NCI-H1105 treated with DMSO at 0.1 percent for 48 hours (cell line): ENCODE measurements at regions not wholly inside any gene's neighbourhood (a gene's known extent, or its start where the extent isn't known, plus 50 kb on each side); places are given as distances from the start of the nearest gene placed in this dataset.
A peak's percentile ranks its signal among the peaks of the same experiment; 100 is the strongest.

Experiments
- DNase-seq: peaks from one replicate; lab custom pipeline; 2025; lab: John Stamatoyannopoulos, UW

GRCh38 chr4:20403846-20404245, 152.1 kb downstream of the SLIT2 start:
- no peak for DNase-seq

- DNase-seq = no peak
These were observed 156.9 kb downstream of the SLIT2 start for GRCh38 chr4:20408611-20409010.

GRCh38 chr4:20412072-20412471, 160.4 kb downstream of the SLIT2 start:
- no peak for DNase-seq

GRCh38 chr4:20416800-20417199, 165.1 kb downstream of the SLIT2 start:
- no peak for DNase-seq

- DNase-seq = peak; percentile 27
These were observed 167.3 kb downstream of the SLIT2 start for GRCh38 chr4:20418861-20419451.

GRCh38 chr4:20420916-20421602, 169.4 kb downstream of the SLIT2 start:
- DNase-seq = no peak

- DNase-seq = no peak
These were observed 169.9 kb downstream of the SLIT2 start for GRCh38 chr4:20421603-20421985.

- DNase-seq = peak; percentile 63
These were observed 170.7 kb downstream of the SLIT2 start for GRCh38 chr4:20422398-20422797.

GRCh38 chr4:20423420-20423819, 171.7 kb downstream of the SLIT2 start:
- DNase-seq = no peak

- DNase-seq = no peak
These were observed 174.3 kb downstream of the SLIT2 start for GRCh38 chr4:20426028-20426427.

GRCh38 chr4:20428436-20429160, 176.9 kb downstream of the SLIT2 start:
- DNase-seq = no peak

- DNase-seq = no peak
These were observed 178.7 kb downstream of the SLIT2 start for GRCh38 chr4:20430259-20430941.

GRCh38 chr4:20431543-20431951, 179.8 kb downstream of the SLIT2 start:
- no peak for DNase-seq

GRCh38 chr4:20432088-20432487, 180.4 kb downstream of the SLIT2 start:
- DNase-seq = no peak

GRCh38 chr4:20433097-20433705, 181.5 kb downstream of the SLIT2 start:
- DNase-seq = no peak

GRCh38 chr4:20440170-20440569, 188.5 kb downstream of the SLIT2 start:
- no peak for DNase-seq

GRCh38 chr4:20443015-20443805, 191.5 kb downstream of the SLIT2 start:
- DNase-seq = no peak

- no peak for DNase-seq
These were observed 193.1 kb downstream of the SLIT2 start for GRCh38 chr4:20444599-20445337.

- no peak for DNase-seq
These were observed 194.4 kb downstream of the SLIT2 start for GRCh38 chr4:20445933-20446723.

- no peak for DNase-seq
These were observed 195.4 kb downstream of the SLIT2 start for GRCh38 chr4:20447103-20447502.
